Right lobe of liver (tissue), 6 donors: ENCODE measurements at regions not wholly inside any gene's neighbourhood (a gene's known extent, or its start where the extent isn't known, plus 50 kb on each side); places are given as distances from the start of the nearest gene placed in this dataset.

ENCODE experiments used
- ATAC-seq, 4 donors: fragments of 200-7000 bp; cut with Tn5 transposase; one replicate each; pipeline ENCODE4 v1.9.1; 2020; ENCODE audit warnings: mild to moderate bottlenecking in 4 of 4, moderate library complexity in 4 of 4
- DNase-seq, 3 donors: peaks; one replicate each; pipeline ENCODE4 v3.0.0-alpha.2; 2020
- H3K27ac ChIP-seq, 3 donors: fragments of 200-600 bp; one replicate each; pipeline ENCODE4 v1.8.0; 2022
- H3K27me3 ChIP-seq, 2 donors: fragments of 200-600 bp; one replicate each; pipeline ENCODE4 v1.8.0; 2022
- H3K36me3 ChIP-seq, 4 donors: fragments of 200-600 bp; sonication (generic) in 1 of 4; one replicate each; pipeline versions ENCODE4 v1.5.1 to v1.8.0; 2017 to 2022; ENCODE audit warnings: control low read depth in 1 of 4
- H3K4me1 ChIP-seq, 4 donors: fragments of 200-600 bp; sonication (generic) in 1 of 4; one replicate each; pipeline versions ENCODE4 v1.5.1 to v1.8.0; 2017 to 2022; ENCODE audit warnings: control low read depth in 1 of 4
- H3K4me3 ChIP-seq, 3 donors: fragments of 200-600 bp; one replicate each; pipeline ENCODE4 v1.8.0; 2022
- H3K9me3 ChIP-seq, 4 donors: fragments of 200-600 bp; sonication (generic) in 1 of 4; one replicate each; pipeline versions ENCODE4 v1.5.1 to v1.8.0; 2017 to 2022; ENCODE audit warnings: control low read depth in 1 of 4
- CTCF ChIP-seq, 4 donors: fragments of 200-600 bp in 3 of 4; fragments of 450-650 bp in 1 of 4; IDR thresholded peaks; one replicate each; pipeline versions ENCODE4 v1.5.1 to v1.8.0; 2016 to 2022; ENCODE audit warnings: antibody characterized with exemption in 4 of 4, mild to moderate bottlenecking in 2 of 4
- POLR2A ChIP-seq: fragments of 450-650 bp; IDR thresholded peaks from one replicate; pipeline ENCODE4 v1.6.1; 2017; ENCODE audit warnings: antibody characterized with exemption, mild to moderate bottlenecking
- WGBS: methylation state at CpG from one replicate; pipeline ENCODE4 v1.1.6; 2018; ENCODE audit warnings: low coverage, low lambda C conversion rate; ENCODE audit not compliant: insufficient coverage; ENCODE audit errors: missing lambda C conversion rate; 5-methylcytosine and 5-hydroxymethylcytosine counted together
- intact Hi-C, 2 donors: fragments of 100-400 bp; cut with DNase I; formaldehyde crosslinking; loops; one replicate each; pipeline versions ENCODE4 v1.11.2 to v1.14.1; 2022
- donor health status: DM: no; HTN: yes; CAD: no.
- donor health status: DM: no; HTN: no; CAD: no.
- donor health status: DM: no; HTN: no; CAD: no.
- donor health status: DM: no; HTN: yes; CAD: no.
- donor health status: DM: no; HTN: yes; CAD: no.

DNA sequence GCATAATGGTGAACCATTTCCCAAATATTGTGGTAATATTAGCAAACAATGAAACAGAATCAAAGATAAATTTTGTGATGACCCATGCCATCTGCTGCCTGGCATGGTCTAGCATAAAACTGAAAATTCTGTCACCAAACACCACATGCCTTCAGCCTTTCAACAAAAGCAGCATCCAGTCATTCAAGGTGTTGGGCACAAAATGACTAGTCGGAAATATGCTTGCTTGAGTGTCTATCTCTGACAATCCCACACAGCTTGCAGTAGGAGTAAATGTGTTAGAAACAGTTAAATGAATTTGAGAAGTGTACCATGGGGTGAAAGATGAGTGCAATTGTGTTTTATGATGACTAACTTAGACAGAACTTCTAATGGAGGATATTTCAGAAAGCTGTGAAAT, 61.7 kb upstream of the CDIN1 start:
- no peak for DNase-seq
- no peak overlapping the region for H3K4me3 ChIP-seq
- no peak for ATAC-seq
- H3K9me3 ChIP-seq = no peaks in the 10 kb centered on the region
- intact Hi-C loops = no loop called here
- no peak overlapping the region for H3K27ac ChIP-seq
- WGBS = 40% methylated on average over 1 of the region's 1 CpG
- no peak for TF ChIP-seq CTCF (IDR thresholded peaks at IDR 0.05)
- no peaks in the 10 kb centered on the region for H3K36me3 ChIP-seq
- H3K27me3 ChIP-seq = no peaks in the 10 kb centered on the region
- no peaks in the 10 kb centered on the region for H3K4me1 ChIP-seq

DNA sequence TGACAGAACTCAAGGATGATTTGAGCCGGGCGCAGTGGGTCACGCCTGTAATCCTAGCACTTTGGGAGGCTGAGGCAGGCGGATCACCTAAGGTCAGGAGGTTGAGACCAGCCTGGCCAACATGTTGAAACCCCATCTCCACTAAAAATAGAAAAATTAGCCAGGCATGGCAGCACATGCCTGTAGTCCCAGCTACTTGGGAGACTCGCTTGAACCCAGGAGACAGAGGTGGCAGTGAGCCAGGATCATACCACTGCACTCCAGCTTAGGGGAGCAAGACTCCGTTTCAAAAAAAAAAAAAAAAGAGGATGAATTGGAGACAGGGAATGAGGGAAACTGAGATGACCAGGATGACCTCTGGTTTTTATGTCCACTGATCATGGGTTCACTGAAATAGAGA, 60.4 kb upstream of the CDIN1 start:
- H3K27me3 ChIP-seq = no peaks in the 10 kb centered on the region
- WGBS = 90% methylated on average over 4 of the region's 6 CpGs
- DNase-seq (no peak), ATAC-seq (no peak)
- no peak for TF ChIP-seq POLR2A
- no peak for TF ChIP-seq CTCF (IDR thresholded peaks at IDR 0.05)
- no peaks in the 10 kb centered on the region for H3K9me3 ChIP-seq
- H3K4me1 ChIP-seq = no peaks in the 10 kb centered on the region
- no peak overlapping the region for H3K27ac ChIP-seq
- intact Hi-C loops = no loop called here
- no peaks in the 10 kb centered on the region for H3K36me3 ChIP-seq
- H3K4me3 ChIP-seq = no peak overlapping the region

DNA sequence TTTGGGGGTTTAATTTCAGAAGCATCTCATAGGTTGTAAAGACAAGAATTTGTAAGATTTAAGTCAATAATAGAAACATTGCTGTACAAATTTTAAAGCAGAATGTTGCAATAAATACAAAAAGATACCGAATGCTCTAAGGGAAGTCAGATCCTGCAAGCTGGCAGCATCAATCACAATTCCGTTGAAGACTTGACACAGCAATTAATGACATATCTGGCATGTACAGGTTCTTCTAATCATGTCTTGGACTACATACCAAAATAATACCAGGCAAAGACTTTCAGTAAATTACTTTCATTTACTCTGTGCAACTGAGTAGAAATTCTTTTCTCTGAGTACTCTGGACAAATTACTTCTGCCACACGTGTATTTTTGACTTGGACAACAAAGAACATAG, 54.0 kb upstream of the CDIN1 start:
- H3K27ac ChIP-seq = no peak overlapping the region
- no peaks in the 10 kb centered on the region for H3K9me3 ChIP-seq
- no peaks in the 10 kb centered on the region for H3K27me3 ChIP-seq
- DNase-seq (no peak), ATAC-seq (no peak)
- TF ChIP-seq POLR2A = no peak
- TF ChIP-seq CTCF (IDR thresholded peaks at IDR 0.05) = no peak
- H3K36me3 ChIP-seq = no peaks in the 10 kb centered on the region
- H3K4me1 ChIP-seq = no peaks in the 10 kb centered on the region
- 74% methylated on average over 3 of the region's 3 CpGs for WGBS
- no peak overlapping the region for H3K4me3 ChIP-seq
- intact Hi-C loops = no loop called here

GRCh38 chr15:36527235-36528162, 51.9 kb upstream of the CDIN1 start:
- H3K9me3 ChIP-seq = no peaks in the 10 kb centered on the region
- H3K4me1 ChIP-seq = no peaks in the 10 kb centered on the region
- no peaks in the 10 kb centered on the region for H3K36me3 ChIP-seq
- H3K27ac ChIP-seq = no peak overlapping the region
- intact Hi-C loops = no loop called here
- H3K27me3 ChIP-seq = no peaks in the 10 kb centered on the region
- no peak overlapping the region for H3K4me3 ChIP-seq
- DNase-seq = no peak
- WGBS = 56% methylated on average over 9 of the region's 9 CpGs
- no peak for ATAC-seq
- TF ChIP-seq POLR2A (no peak), CTCF (IDR thresholded peaks at IDR 0.05) (no peak)
